H9 (cell line): ENCODE measurements at regions not wholly inside any gene's neighbourhood (a gene's known extent, or its start where the extent isn't known, plus 50 kb on each side); places are given as distances from the start of the nearest gene placed in this dataset.

Experiments used
- DNase-seq: peaks from one replicate; pipeline ENCODE4 v3.0.0-alpha.2; 2017
- H2AFZ ChIP-seq: one replicate; pipeline ENCODE4 v1.6.1; 2013; ENCODE audit warnings: mild to moderate bottlenecking, low read length, control low read depth, moderate library complexity
- H2AK5ac ChIP-seq: 2 replicates; pipeline ENCODE4 v1.6.1; 2013; ENCODE audit warnings: low read length, control low read depth, mixed read lengths; ENCODE audit not compliant: insufficient read length
- H2BK120ac ChIP-seq: one replicate; pipeline ENCODE4 v1.6.1; 2013; ENCODE audit warnings: low read depth, mild to moderate bottlenecking, low read length, control low read depth, inconsistent platforms; ENCODE audit not compliant: poor library complexity, severe bottlenecking
- H2BK12ac ChIP-seq: 2 replicates; pipeline ENCODE4 v1.6.1; 2013; ENCODE audit warnings: low read length, control low read depth, mixed read lengths, low read depth; ENCODE audit not compliant: insufficient read length
- H2BK15ac ChIP-seq: 2 replicates; pipeline ENCODE4 v1.6.1; 2013; ENCODE audit warnings: low read depth, low read length, control low read depth
- H2BK20ac ChIP-seq: one replicate; pipeline ENCODE4 v1.6.1; 2013; ENCODE audit warnings: low read depth, mild to moderate bottlenecking, low read length, control low read depth, inconsistent platforms; ENCODE audit not compliant: poor library complexity, severe bottlenecking
- H2BK5ac ChIP-seq: 2 replicates; pipeline ENCODE4 v1.6.1; 2013; ENCODE audit warnings: low read length, control low read depth, mixed read lengths; ENCODE audit not compliant: insufficient read length
- H3K14ac ChIP-seq: 2 replicates; pipeline ENCODE4 v1.6.1; 2013; ENCODE audit warnings: low read length, control low read depth; ENCODE audit not compliant: insufficient read depth
- H3K18ac ChIP-seq: 2 replicates; pipeline ENCODE4 v1.6.1; 2013; ENCODE audit warnings: low read depth, mild to moderate bottlenecking, mixed read lengths, low read length, control low read depth; ENCODE audit not compliant: insufficient read length
- H3K23ac ChIP-seq: 2 replicates; pipeline ENCODE4 v1.6.1; 2013; ENCODE audit warnings: low read length, control low read depth, mixed read lengths, low read depth; ENCODE audit not compliant: insufficient read length
- H3K23me2 ChIP-seq: 2 replicates; pipeline ENCODE4 v1.6.1; 2013; ENCODE audit warnings: low read depth, mild to moderate bottlenecking, mixed read lengths, low read length, control low read depth; ENCODE audit not compliant: insufficient read length, poor library complexity, severe bottlenecking
- H3K27ac ChIP-seq: 2 replicates; pipeline ENCODE4 v1.5.1; 2013; ENCODE audit warnings: low read length, control low read depth, mixed read lengths, low read depth; ENCODE audit not compliant: insufficient read length
- H3K27me3 ChIP-seq: 2 replicates; pipeline ENCODE4 v1.6.1; 2013; ENCODE audit warnings: low read length, control low read depth, inconsistent platforms; ENCODE audit not compliant: insufficient read depth
- H3K4ac ChIP-seq: 2 replicates; pipeline ENCODE4 v1.6.1; 2013; ENCODE audit warnings: low read depth, mild to moderate bottlenecking, control low read depth, inconsistent platforms, low read length, moderate library complexity
- H3K4me1 ChIP-seq: 2 replicates; pipeline ENCODE4 v1.6.1; 2013; ENCODE audit warnings: low read length, control low read depth, inconsistent platforms; ENCODE audit not compliant: insufficient read depth
- H3K4me2 ChIP-seq: 2 replicates; pipeline ENCODE4 v1.6.1; 2013; ENCODE audit warnings: low read length, control low read depth, mixed read lengths; ENCODE audit not compliant: insufficient read length, insufficient read depth
- H3K56ac ChIP-seq: 2 replicates; pipeline ENCODE4 v1.6.1; 2013; ENCODE audit warnings: low read depth, mild to moderate bottlenecking, mixed read lengths, low read length, control low read depth; ENCODE audit not compliant: insufficient read length
- H3K79me1 ChIP-seq: 2 replicates; pipeline ENCODE4 v1.6.1; 2013; ENCODE audit warnings: low read depth, mild to moderate bottlenecking, moderate library complexity, low read length, control low read depth, inconsistent platforms; ENCODE audit not compliant: insufficient read depth, poor library complexity, severe bottlenecking
- H3K79me2 ChIP-seq: 2 replicates; pipeline ENCODE4 v1.6.1; 2013; ENCODE audit warnings: low read length, control low read depth, inconsistent platforms; ENCODE audit not compliant: insufficient read depth
- H3K9ac ChIP-seq: 2 replicates; pipeline ENCODE4 v1.6.1; 2013; ENCODE audit warnings: low read length, control low read depth, mixed read lengths; ENCODE audit not compliant: insufficient read length; ENCODE audit errors: extremely low read depth
- H3K9me3 ChIP-seq: one replicate; pipeline ENCODE4 v1.6.1; 2013; ENCODE audit warnings: low read depth, low read length, inconsistent platforms; ENCODE audit not compliant: control insufficient read depth
- H3T11ph ChIP-seq: one replicate; pipeline ENCODE4 v1.6.1; 2013; ENCODE audit warnings: mild to moderate bottlenecking, low read length, control low read depth, inconsistent platforms
- H4K20me1 ChIP-seq: one replicate; pipeline ENCODE4 v1.6.1; 2013; ENCODE audit not compliant: control insufficient read depth, insufficient read length, insufficient read depth
- H4K5ac ChIP-seq: 2 replicates; pipeline ENCODE4 v1.6.1; 2013; ENCODE audit warnings: low read depth, mild to moderate bottlenecking, mixed read lengths, low read length, control low read depth; ENCODE audit not compliant: insufficient read length
- H4K8ac ChIP-seq: replicated peaks from 2 replicates; pipeline ENCODE4 v1.6.1; 2013; ENCODE audit warnings: low read length, control low read depth, mixed read lengths, low read depth; ENCODE audit not compliant: insufficient read length
- H4K91ac ChIP-seq: 2 replicates; pipeline ENCODE4 v1.6.1; 2013; ENCODE audit warnings: low read depth, mild to moderate bottlenecking, moderate library complexity, mixed read lengths, low read length, control low read depth; ENCODE audit not compliant: insufficient read length
- H3K27ac Mint-ChIP-seq, 3 experiments: 2 replicates in 2 of 3; 3 replicates in 1 of 3; pipeline ENCODE4 v1.8.0; 2020 to 2021; ENCODE audit warnings: mixed read lengths in 3 of 3, mild to moderate bottlenecking in 1 of 3, moderate library complexity in 1 of 3
- H3K27me3 Mint-ChIP-seq: 2 replicates; pipeline ENCODE4 v1.8.0; 2021; ENCODE audit warnings: low read depth, mild to moderate bottlenecking, moderate library complexity, mixed read lengths
- H3K36me3 Mint-ChIP-seq, 3 experiments: 2 replicates in 2 of 3; 3 replicates in 1 of 3; pipeline ENCODE4 v1.8.0; 2020 to 2021; ENCODE audit warnings: low read depth in 3 of 3, mixed read lengths in 3 of 3; ENCODE audit not compliant: insufficient read depth in 1 of 3
- H3K4me1 Mint-ChIP-seq, 2 experiments: 2 replicates each; pipeline ENCODE4 v1.8.0; 2020; ENCODE audit warnings: mixed read lengths in 2 of 2
- H3K4me3 Mint-ChIP-seq, 2 experiments: 2 replicates in 1 of 2; 3 replicates in 1 of 2; pipeline ENCODE4 v1.8.0; 2020 to 2021; ENCODE audit warnings: mild to moderate bottlenecking in 2 of 2, mixed read lengths in 2 of 2, moderate library complexity in 1 of 2
- H3K9me3 Mint-ChIP-seq, 2 experiments: 2 replicates in 1 of 2; 3 replicates in 1 of 2; pipeline ENCODE4 v1.8.0; 2020; ENCODE audit warnings: mild to moderate bottlenecking in 2 of 2, mixed read lengths in 2 of 2, moderate library complexity in 1 of 2
- WGBS: extraction: QIAGEN DNeasy Blood & Tissue Kit; methylation state at CpG from one replicate; pipeline ENCODE4 v1.1.7; 2013; ENCODE audit warnings: missing lambda C conversion rate, low lambda C conversion rate, mixed read lengths; ENCODE audit not compliant: insufficient read length; ENCODE audit errors: extremely low coverage; 5-methylcytosine and 5-hydroxymethylcytosine counted together
- TF ChIP-seq, protein P1 (sequence below): fragments of 200-600 bp; sonication (generic); conservative IDR thresholded peaks from 3 replicates; pipeline ENCODE4 v1.8.0; 2021; ENCODE audit warnings: antibody characterized with exemption, mild to moderate bottlenecking

DNA sequence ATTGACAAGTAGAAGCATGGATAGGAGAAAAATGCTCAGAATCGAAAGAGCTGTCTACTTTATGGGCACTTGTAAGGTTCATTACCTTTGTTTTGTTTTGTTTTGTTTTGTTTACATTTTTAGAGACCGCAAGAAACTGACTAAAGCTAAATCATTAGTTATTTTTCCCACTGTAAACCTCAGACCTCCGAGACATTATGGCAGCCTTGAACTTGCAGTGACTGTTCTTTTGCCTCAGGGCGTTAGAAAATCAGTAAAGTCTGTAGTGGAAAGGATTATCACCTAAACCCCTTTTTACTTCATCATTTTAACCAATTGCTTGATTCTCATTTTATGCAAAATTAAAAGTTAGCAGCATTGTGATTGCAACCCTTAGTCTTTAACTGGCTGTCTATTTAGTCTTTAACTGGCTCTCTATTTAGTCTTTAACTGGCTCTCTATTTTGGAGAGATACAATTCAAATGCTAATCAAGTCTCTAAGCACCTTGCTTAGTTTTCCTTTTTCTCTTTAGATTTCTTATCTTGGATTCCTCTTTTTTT lies 383.3 kb upstream of the ROBO2 start:
- Histone ChIP-seq H3K9ac (no peak overlapping the region), H3K18ac (no peak overlapping the region), H3K56ac (no peak overlapping the region), H2BK12ac (no peak overlapping the region), H2BK120ac (no peak overlapping the region), H3K27me3 (no peaks in the 10 kb centered on the region), H3K4ac (no peak overlapping the region), H4K8ac (no peak overlapping the region), H2AFZ (no peak overlapping the region), H4K20me1 (no peaks in the 10 kb centered on the region), H3K4me2 (no peak overlapping the region), H2BK20ac (no peak overlapping the region), H3K23me2 (no peaks in the 10 kb centered on the region), H3K79me2 (no peaks in the 10 kb centered on the region), H4K91ac (no peak overlapping the region), H3K4me1 (peaks cover 5% of the 10 kb centered on the region; the same call in 1 of the 2 replicates), H3K14ac (no peak overlapping the region), H3K23ac (no peak overlapping the region), H2BK5ac (no peak overlapping the region), H2AK5ac (no peak overlapping the region), H3K27ac (no peak overlapping the region), H2BK15ac (no peak overlapping the region), H3K79me1 (no peaks in the 10 kb centered on the region), H3K9me3 (no peaks in the 10 kb centered on the region), H3T11ph (no peak overlapping the region), H4K5ac (no peak overlapping the region)
- H3K27ac Mint-ChIP-seq: peak overlapping the region in 1 of 3 experiments; percentile 39; a peak in 2 of 7 replicates
- no peaks in the 10 kb centered on the region for H3K36me3 Mint-ChIP-seq
- WGBS: no CpG with 5 or more reads among the region's 4 CpGs
- no peak for DNase-seq
- H3K4me1 Mint-ChIP-seq: peaks cover 22 to 31% of the 10 kb centered on the region in 2 experiments
- TF ChIP-seq, protein P1, sequence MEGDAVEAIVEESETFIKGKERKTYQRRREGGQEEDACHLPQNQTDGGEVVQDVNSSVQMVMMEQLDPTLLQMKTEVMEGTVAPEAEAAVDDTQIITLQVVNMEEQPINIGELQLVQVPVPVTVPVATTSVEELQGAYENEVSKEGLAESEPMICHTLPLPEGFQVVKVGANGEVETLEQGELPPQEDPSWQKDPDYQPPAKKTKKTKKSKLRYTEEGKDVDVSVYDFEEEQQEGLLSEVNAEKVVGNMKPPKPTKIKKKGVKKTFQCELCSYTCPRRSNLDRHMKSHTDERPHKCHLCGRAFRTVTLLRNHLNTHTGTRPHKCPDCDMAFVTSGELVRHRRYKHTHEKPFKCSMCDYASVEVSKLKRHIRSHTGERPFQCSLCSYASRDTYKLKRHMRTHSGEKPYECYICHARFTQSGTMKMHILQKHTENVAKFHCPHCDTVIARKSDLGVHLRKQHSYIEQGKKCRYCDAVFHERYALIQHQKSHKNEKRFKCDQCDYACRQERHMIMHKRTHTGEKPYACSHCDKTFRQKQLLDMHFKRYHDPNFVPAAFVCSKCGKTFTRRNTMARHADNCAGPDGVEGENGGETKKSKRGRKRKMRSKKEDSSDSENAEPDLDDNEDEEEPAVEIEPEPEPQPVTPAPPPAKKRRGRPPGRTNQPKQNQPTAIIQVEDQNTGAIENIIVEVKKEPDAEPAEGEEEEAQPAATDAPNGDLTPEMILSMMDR: no peak
- no peak overlapping the region; a peak in 1 of 5 replicates for H3K4me3 Mint-ChIP-seq
- no peaks in the 10 kb centered on the region for H3K9me3 Mint-ChIP-seq
- peaks cover 9% of the 10 kb centered on the region for H3K27me3 Mint-ChIP-seq
